Anterior cingulate cortex (tissue), 58 donors: ENCODE measurements at regions not wholly inside any gene's neighbourhood (a gene's known extent, or its start where the extent isn't known, plus 50 kb on each side); places are given as distances from the start of the nearest gene placed in this dataset.
"Not testable (repeated sequence)": the region's sequence is repeated elsewhere in the genome, so short reads cannot be mapped to it uniquely, and the experiment has no call there.

ENCODE experiments used
- DNase-seq, 58 donors: peaks; one replicate each; lab custom pipeline; 2025; lab: John Stamatoyannopoulos, UW

DNA sequence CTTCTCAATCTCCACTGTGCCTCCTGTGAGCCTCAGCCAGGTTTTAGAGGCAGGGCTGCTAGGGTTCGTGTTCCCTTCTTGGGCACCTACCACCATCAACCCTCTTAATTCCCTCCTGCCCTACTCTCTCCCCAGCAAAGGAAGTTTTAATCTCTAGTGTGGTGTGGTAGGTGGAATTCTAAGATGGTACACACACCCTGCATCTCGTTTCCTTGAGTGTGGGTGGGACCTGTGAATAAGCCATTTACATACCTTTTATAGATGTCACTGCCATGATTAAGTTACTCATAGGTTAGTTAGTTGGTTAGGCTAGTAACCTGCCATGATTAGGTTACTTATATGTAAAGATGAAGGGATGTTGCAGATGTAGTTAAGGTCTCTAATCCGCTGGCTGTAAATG lies 114.8 kb upstream of the VRK1 start:
- DNase-seq: no peak

DNA sequence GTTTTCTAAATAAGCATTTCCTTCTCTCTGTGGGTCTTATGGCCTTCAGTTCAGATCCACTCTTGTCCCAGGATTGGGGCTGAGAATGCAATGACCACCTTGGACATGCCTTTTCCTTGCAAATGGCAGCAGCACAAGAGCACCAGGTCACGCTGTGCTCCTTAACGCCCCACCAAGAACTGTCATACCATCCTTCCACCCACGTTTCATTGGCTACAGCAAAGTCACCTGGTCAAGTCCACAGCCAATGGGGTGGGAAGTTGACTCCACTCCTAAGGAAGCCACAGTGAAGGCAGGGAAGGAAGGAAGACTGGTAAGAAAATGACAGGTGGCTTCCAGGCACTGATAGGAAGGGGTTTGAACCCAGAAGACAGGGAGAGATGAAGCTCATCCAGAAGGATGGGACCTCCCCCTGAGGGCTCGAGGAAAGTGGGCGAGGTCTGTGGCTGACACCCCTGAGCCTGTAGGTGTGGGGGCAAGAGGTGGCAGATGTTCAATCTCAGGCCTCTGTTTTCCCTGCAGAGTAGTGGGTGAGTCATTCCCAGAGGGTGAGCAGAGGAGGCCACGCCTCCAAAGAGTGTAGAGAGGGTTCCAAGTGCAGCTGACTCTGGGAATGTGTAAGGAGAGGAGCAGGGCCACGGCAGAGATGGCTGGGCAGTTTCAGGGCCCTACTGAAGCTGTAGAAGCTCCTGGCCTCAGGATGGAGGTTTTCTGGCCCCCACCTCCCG lies 113.5 kb upstream of the VRK1 start:
- no peak for DNase-seq

DNA sequence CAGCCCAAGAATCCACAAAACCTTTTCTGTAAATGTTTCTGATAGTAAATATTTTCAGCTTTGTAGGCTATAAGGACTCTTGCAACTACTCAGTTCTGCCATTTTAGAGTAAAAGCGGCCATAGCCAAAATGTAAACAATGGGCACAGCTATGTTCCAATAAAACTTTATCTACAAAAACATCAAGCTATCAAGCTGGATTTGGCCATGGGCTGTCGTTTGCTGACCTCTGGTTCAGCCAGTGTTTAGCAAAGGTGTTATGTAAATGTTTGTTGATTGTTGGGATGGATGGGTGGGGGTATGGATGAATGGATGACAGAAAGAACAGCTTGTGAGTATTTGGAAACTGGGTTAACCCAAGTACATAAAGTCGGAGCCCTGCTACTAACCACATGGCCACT lies 111.1 kb upstream of the VRK1 start:
- no peak for DNase-seq

DNA sequence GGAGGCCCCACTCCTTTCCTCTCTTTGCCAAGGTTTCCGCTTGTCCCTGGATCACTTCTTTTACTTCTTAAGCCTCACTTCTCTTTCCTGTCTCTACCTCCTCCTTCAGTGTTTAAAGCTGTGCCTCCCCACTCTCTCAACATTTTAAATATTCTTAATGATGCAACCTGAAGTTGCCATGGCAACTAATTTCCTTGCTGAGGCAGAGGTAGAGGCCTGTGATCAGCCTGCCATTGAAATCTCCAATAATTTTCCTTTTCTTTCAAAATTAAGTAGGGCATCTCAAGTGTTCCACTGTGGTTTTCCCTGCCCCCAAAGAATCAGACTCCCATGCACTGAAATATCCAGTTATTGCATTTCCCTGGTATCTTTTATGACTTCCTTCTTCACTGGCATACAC lies 108.6 kb upstream of the VRK1 start:
- no peak for DNase-seq

DNA sequence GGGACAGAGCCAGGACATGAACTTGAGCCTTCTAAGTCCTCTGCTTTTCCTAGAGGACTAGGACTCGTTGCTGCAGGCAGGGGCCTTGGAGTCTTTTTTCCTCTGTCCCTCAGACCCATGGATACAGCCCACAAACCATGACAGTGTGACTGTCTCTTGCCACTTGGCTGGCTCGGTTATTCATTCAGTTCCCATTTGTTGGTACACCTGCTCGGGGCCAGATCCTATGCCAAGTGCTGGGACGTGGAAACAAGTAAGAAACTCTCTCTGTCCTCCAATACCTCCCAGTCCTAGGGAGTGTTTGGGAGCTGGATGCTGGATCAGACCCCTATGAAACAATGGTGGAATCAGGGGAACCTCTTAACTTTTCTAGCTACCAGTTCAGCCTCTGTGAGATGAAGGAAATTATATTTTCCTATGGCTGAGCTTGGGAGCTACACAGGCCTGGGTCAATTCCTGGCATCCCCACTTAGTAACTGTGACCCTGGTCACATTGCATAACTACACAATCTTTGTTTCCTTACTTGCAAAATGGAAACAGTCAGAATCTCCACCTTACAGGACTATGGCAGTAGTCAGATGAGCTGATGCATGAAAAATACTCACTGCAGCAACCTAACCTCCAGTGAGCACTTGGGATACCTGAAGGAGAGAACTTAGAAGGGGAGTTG lies 106.3 kb upstream of the VRK1 start:
- DNase-seq: no peak

DNA sequence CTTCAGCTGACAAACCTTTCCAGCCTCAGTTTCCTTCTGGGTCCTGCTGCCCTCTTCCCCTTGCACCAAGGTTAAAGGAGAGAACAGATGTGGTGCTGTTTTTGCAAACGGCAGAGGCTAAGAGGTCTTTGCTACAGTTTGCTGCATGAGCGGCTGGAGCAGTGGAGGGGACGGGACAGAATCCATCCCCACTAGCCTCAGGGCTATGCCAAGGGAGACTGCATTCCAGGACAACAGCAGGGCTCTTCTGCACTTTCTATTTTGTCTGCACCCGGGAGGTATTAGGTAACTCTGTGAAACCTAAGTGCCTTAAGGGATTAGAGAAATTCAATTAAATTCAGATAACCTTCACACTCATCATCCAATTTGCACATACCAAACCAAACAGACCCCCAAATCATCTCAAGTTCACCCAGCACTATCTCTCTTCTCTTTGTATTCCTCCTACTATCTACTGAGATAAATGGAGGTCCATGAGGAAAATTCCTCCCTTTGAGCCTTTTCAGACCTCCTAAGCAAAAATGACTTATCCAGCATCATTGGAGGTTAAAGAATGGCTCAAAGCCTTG lies 103.8 kb upstream of the VRK1 start:
- no peak for DNase-seq

DNA sequence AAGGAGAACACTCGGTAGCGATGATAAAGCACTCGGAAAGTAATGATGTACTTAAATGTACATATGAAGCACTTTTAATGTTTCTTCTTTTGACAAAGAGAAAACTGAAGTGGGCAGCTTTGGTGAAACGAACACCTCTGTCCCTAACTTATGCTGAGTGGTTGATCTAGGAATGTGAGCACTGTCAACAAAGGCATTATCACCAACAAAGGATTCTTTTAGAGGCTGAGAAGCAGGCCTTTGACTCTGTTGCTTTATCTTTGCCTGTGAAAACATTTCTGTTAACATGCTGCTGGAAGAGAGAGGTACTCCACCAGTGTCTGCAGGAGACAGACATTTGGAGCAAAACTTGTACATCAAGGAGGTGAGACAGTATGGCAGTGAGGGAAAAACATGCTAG lies 103.2 kb upstream of the VRK1 start:
- no peak for DNase-seq

DNA sequence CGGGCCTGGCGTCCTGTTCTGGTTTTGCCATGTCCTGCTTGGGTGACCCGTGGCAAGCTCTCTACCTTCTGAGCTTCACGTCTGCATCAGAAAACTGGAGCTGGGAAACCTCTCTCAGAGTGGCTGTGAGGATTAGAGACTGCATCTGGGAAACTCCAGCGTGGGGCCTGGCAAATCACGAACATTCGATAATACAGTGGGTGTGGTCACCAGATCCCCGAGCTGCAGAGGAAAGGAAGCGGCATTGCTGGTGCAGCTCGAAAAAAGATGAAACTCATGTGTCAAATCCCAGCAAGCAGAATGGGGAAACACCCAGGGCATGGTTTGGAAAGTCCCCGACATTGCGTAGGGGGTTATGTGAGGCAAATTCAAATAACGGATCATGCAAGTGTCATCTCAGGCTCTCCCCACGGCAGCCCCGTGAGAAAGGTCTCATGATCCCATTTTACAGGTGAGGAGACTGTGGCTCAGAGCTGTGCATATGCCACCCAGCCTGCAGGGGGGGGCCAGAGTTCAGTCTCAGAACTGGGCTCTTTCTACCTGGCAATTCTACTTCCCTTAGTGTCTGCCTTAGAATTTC lies 98.1 kb upstream of the VRK1 start:
- no peak for DNase-seq

DNA sequence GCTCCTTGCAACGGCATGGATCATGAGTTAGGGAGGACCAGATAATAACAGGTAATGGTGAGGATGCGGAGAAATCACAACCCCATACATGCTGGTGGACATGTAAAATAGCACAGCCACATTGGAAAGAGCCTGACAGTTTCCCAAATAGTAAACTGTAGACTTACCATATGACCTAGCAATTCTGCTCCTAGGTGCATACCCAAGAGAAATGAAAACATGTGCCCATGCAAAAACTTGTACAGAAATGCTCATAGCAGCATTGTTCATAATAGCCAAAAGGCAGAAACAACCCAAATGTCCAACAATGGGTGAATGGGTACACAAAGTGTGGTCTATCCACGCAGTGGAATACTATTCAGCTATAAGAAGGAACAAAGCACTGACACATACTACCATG lies 97.5 kb upstream of the VRK1 start:
- no peak for DNase-seq

DNA sequence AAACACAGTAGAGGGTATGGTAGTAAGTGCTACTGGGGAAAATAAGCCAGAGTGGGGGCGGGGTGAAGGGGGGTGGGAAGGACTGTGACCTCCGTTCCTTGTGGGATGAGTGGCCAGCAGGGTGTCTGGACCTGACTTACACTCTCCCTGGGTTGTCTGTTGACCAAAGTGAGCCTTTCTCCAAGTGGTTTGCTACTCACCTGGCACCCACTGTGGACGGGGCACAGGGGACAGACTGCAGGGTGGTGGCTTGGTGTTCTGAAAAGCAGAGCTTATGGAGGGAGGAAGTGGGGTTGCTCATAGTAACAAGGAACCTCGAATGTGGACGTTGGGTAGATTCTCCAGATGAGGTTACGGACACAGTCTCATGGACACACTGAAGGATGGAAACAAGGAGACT lies 94.4 kb upstream of the VRK1 start:
- DNase-seq: no peak

DNA sequence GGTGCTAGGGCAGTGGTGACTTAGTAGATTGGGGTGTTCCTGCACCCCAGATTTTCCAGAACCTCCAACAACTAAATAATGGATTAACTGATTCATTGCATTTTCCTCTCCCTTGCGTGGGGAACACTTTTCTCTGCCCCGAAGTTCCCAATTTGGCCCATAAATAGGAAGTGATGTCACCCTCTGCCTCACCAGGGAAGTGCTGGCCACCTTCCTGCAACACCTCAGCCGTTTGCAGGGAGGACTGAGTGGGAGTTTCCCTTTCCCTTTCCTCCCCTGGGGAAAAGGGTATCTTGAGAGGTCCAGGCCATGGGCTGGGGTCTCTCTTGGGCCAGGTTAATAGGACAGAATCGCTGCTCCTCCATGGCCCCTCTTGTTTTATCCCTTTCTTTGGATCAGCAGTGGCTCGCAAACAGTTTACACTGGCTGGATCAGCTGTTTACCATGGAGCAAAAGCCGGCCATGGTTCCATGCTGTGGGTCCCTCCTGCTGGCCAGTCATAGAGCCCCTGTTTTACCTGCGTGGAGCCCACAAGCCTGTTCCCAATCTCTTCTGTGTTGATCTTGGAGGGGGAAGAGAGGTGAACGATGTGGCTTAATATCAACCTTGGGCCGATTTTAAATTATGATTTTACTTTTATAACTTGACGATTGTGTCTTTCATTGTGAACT lies 91.6 kb upstream of the VRK1 start:
- no peak for DNase-seq

DNA sequence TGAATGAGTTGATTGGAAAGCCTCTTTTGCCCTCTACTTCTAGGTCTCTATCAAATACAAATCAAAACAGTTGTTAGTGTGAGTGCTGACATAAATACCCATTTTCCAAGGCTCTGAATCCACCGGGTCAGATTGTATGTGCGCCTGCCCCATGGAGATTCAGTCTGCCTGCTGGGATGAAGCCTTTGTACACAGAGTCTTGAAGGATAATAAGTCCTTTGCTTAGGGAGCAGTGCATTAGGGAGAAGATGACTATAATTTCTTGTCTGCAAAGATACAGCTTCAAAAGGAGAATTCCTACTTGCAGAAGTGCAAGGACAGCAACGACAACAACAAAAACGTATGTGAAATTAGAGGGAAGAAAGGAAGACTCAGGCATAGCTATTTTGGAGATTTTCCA lies 90.3 kb upstream of the VRK1 start:
- DNase-seq: no peak

DNA sequence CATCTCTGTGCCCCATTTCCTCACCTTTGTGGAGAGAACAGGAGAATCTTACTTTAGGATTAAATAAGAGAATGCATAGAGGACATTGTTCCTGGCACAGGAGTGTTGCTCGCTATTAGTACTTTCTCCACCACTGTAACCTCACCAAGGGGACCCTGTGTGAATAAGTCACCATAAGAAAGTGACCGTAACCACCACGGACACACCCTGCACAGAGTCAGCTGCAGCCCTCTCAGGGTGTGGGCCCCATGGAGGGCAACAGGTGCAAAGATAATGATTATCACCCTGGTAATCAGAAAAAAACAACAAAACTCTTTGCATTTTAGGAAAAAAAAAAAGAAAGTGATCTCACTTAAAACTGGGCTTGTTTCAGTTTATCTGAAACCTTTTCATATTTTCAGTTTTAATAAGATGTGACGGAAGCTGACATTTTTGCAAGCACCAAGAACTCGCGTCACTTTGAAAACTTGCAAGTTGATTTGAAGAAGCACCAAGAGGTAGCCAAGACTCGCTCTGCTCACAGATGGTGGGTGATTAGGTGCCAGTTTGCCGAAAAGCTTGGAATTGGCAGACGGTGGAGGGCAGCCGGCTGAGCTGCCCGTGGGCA lies 87.0 kb upstream of the VRK1 start:
- DNase-seq: no peak

DNA sequence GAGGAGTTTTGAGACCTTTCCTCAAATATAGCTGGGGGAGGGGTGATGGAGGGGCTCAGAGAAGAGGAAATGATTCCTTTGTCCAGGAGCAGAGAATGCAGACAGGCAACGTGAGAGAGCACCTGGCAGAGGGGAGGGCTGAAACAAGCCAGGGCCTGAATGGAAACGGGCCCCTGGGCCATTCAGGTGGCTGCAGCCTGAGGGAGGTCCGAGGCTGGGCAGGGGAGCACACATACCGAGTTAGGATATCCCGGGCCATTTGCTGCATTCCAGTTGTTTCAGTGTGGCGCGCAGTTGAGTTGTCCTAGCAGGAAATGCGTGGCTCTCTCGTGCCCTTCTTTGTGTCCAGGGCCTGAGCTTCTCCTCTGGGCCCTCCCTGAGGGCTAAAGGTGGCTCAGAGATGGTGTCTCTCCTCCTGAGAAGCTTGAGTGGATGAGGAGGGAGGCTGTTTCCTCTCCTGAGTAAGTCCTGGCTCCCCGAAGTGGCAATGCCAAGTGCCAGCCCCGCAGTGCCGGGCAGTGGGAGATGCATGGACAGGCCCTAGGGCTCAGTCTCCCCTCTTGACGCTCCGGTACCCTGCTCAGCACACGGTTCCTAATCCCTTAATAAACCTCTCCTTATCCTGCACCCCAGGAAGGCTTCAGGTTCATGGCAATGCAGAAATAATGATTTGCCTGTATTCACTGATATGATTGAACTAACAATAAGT lies 85.5 kb upstream of the VRK1 start:
- DNase-seq: no peak

DNA sequence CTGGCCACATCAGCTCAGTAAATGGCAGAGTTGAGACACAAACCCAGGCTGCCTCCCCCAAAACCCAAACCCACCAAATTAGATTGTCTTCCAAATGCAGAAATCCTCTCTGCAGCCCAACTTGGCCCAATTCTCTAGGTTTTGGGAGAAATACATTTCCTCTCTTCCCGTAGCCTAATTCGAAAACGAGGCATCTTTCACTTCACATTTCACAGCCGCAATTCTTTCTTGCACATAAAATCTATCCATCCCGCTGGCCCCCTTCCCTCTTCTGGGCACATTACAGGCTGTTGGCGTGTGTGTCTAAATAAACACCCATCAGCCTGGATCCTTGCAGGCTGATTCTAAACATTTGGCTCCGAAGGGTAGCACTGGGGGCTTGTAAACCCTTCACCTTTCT lies 83.8 kb upstream of the VRK1 start:
- no peak for DNase-seq

DNA sequence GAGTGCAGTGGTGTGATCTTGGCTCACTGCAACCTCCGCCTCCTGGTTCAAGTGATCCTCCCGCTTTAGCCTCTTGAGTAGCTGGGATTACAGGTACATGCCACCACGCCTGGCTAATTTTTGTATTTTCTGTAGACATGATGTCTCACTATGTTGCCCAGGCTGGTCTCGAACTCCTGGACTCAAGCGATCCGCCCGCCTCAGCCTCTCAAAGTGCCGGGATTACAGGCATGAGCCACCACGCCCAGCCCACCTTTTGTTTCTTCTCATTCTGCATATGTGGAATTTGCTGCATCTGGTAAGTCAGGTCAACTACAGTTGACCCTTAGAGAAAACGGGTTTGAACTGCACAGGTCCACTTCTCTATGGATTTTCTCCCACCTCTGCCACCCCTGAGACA lies 82.6 kb upstream of the VRK1 start:
- not testable (repeated sequence) for DNase-seq

DNA sequence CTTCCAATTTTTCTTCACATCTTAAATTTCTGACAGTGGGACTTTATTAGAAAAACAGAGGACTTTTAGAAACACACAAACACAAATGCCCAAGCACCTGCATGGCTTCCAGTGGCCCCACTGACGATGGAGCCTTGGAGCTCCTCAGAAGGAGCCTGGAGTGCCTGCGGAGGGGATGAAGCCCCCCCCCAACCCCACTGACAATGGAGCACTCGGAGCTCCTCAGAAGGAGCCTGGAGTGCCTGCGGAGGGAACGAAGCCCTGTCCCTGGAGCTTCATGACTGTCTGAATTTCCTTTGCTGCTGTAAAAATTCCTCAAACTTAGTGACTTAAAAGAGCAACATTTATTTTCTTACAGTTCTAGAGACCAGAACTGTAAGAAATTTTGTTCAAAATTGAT lies 80.1 kb upstream of the VRK1 start:
- DNase-seq: no peak

DNA sequence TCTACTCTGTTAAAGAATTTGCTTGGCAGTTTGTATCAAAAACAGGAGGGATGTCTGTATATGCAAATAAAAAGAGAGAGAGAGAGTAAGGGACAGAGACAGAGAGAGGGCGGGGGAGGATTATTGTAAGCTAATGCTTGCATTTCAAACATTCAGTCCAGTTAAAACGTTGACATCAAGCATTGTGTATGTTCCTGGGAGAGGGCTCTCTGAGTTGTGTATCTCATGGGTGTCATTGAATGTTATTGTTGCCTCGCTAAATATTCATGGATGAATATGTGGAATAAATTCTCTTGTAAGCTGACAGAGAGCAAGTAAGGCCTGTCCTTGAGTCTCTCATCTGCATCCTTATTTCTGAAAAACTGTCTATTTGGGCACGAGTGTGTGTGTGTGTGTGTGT lies 78.8 kb upstream of the VRK1 start:
- no peak for DNase-seq

DNA sequence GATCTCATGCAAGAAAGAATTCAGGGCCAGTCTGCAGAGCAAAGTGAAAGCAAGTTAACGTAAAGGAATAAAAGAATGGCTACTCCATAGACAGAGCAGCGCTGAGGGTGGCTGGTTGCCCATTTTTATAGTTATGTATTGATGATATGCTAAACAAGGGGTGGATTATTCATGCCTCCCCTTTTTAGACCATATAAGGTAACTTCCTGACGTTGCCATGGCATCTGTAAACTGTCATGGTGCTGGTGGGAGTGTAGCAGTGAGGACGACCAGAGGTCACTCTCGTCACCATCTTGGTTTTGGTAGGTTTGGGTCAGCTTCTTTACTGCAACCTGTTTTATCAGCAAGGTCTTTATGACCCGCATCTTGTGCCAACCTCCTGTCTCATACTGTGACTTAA lies 76.5 kb upstream of the VRK1 start:
- not testable (repeated sequence) for DNase-seq

DNA sequence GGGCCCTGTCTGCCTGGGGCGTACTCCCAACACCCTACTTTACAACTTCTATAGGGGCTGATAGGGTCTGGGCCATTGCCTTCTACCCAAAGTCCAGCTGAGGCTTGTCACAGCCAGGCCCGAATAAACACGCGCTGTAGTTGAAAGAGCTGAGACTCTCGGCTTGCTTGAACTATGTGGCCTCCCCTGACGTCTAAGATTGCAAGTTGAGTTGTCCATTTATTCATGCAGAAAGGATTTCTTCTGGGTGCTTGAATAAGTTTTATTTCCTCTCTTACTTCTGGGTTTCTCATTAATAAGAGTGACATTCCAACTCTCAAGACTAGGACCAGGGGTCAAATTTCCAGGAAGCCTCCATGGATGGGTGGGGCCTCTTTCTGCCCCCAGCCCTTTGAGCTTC lies 74.4 kb upstream of the VRK1 start:
- DNase-seq: no peak
